Gastroesophageal sphincter (tissue), 3 donors: ENCODE measurements at regions not wholly inside any gene's neighbourhood (a gene's known extent, or its start where the extent isn't known, plus 50 kb on each side); places are given as distances from the start of the nearest gene placed in this dataset.

ENCODE experiments used
- POLR2A ChIP-seq, 2 donors: fragments of 450-650 bp; IDR thresholded peaks; one replicate each; pipeline ENCODE4 v1.6.1; 2017; ENCODE audit warnings: antibody characterized with exemption in 2 of 2, mild to moderate bottlenecking in 2 of 2, moderate library complexity in 1 of 2
- TF ChIP-seq, protein P1 (sequence below), 4 experiments: fragments of 200-600 bp in 2 of 4; fragments of 450-650 bp in 2 of 4; sonication (generic) in 1 of 4; IDR thresholded peaks; one replicate each; pipeline ENCODE4 v1.5.1; 2017 to 2019; ENCODE audit warnings: antibody characterized with exemption in 4 of 4, mild to moderate bottlenecking in 2 of 4, moderate library complexity in 2 of 4

DNA sequence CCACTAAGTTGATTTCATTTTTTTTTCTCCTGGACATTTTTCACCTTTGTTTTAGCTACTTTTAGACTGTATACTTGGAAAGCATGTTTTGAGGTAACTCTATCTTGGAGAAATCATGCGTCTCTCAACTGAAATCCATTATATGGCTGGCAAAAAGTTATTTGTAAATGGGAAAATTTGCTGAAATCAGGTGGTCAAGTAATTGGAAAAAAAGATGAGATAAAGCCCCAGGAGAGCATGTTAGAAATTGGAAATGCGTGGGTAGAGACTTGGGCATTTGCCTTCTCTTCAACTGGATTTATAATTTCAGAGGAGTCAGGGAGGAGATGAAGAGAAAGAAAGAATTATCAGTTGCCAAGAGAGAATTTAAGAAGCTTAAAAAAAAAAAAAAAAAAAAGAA lies 217.1 kb upstream of the MAP3K7 start:
- TF ChIP-seq, protein P1, sequence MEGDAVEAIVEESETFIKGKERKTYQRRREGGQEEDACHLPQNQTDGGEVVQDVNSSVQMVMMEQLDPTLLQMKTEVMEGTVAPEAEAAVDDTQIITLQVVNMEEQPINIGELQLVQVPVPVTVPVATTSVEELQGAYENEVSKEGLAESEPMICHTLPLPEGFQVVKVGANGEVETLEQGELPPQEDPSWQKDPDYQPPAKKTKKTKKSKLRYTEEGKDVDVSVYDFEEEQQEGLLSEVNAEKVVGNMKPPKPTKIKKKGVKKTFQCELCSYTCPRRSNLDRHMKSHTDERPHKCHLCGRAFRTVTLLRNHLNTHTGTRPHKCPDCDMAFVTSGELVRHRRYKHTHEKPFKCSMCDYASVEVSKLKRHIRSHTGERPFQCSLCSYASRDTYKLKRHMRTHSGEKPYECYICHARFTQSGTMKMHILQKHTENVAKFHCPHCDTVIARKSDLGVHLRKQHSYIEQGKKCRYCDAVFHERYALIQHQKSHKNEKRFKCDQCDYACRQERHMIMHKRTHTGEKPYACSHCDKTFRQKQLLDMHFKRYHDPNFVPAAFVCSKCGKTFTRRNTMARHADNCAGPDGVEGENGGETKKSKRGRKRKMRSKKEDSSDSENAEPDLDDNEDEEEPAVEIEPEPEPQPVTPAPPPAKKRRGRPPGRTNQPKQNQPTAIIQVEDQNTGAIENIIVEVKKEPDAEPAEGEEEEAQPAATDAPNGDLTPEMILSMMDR (IDR thresholded peaks at IDR 0.05) = no peak
- TF ChIP-seq POLR2A (IDR thresholded peaks at IDR 0.05) = no peak
